HEK293 (cell line): ENCODE measurements at regions not wholly inside any gene's neighbourhood (a gene's known extent, or its start where the extent isn't known, plus 50 kb on each side); places are given as distances from the start of the nearest gene placed in this dataset.

ENCODE experiments used
- CTCF ChIA-PET: fragments of 350-600 bp; formaldehyde crosslinking; extraction: SDS; loops from one replicate; lab custom pipeline; 2021; ENCODE audit warnings: antibody characterized with exemption; lab: Yijun Ruan, JAX
- POLR2A ChIA-PET: fragments of 300-600 bp; formaldehyde crosslinking; extraction: SDS; loops from one replicate; lab custom pipeline; 2020; ENCODE audit warnings: antibody characterized with exemption, inconsistent platforms; lab: Yijun Ruan, JAX
- H3K27ac ChIP-seq: fragments of 200-500 bp; sonication (Bioruptor generic); 2 replicates; pipeline ENCODE4 v1.5.1; 2014; ENCODE audit warnings: low read depth, low read length, control low read depth, inconsistent platforms; ENCODE audit errors: extremely low read depth
- H3K36me3 ChIP-seq, 2 experiments: fragments of 200-500 bp in 1 of 2; sonication (Bioruptor generic) in 1 of 2; 1 replicate in 1 of 2; 2 replicates in 1 of 2; pipeline ENCODE4 v1.5.1; 2014 to 2017; ENCODE audit warnings: inconsistent platforms in 2 of 2, low read length in 2 of 2; ENCODE audit not compliant: control insufficient read depth in 2 of 2, insufficient read depth in 1 of 2
- H3K4me1 ChIP-seq: fragments of 200-500 bp; sonication (Bioruptor generic); 2 replicates; pipeline ENCODE4 v1.5.1; 2014; ENCODE audit warnings: mild to moderate bottlenecking, low read length, inconsistent platforms; ENCODE audit not compliant: control insufficient read depth, insufficient read depth
- H3K4me3 ChIP-seq: 2 replicates; pipeline ENCODE4 v1.5.1; 2011; ENCODE audit warnings: low read depth, mild to moderate bottlenecking, control low read depth, low read length, moderate library complexity
- H3K9me3 ChIP-seq: fragments of 200-500 bp; sonication (Bioruptor generic); 2 replicates; pipeline ENCODE4 v1.5.1; 2014; ENCODE audit warnings: low read depth, low read length, inconsistent platforms; ENCODE audit not compliant: control insufficient read depth, insufficient read depth
- GLIS1 ChIP-seq: fragments of 450-650 bp; formaldehyde crosslinking; IDR thresholded peaks from 2 replicates; pipeline ENCODE4 v1.5.1; 2016; ENCODE audit warnings: missing biosample characterization, missing genetic modification characterization
- GLIS2 ChIP-seq: fragments of 450-650 bp; formaldehyde crosslinking; IDR thresholded peaks from 2 replicates; pipeline ENCODE4 v1.5.1; 2016; ENCODE audit warnings: missing biosample characterization, missing genetic modification characterization
- ZBTB48 ChIP-seq: fragments of 450-650 bp; formaldehyde crosslinking; IDR thresholded peaks from 2 replicates; pipeline ENCODE4 v1.5.1; 2016; ENCODE audit warnings: missing biosample characterization, missing genetic modification characterization
- ZNF112 ChIP-seq: fragments of 450-650 bp; formaldehyde crosslinking; IDR thresholded peaks from 2 replicates; pipeline ENCODE4 v1.5.0; 2017; ENCODE audit warnings: missing biosample characterization, missing genetic modification characterization
- ZNF114 ChIP-seq: fragments of 450-650 bp; formaldehyde crosslinking; IDR thresholded peaks from 2 replicates; pipeline ENCODE4 v1.5.0; 2017; ENCODE audit warnings: missing biosample characterization, missing genetic modification characterization
- ZNF155 ChIP-seq: fragments of 450-650 bp; formaldehyde crosslinking; IDR thresholded peaks from 2 replicates; pipeline ENCODE4 v1.5.1; 2016; ENCODE audit warnings: missing biosample characterization, missing genetic modification characterization
- ZNF23 ChIP-seq: fragments of 450-650 bp; formaldehyde crosslinking; IDR thresholded peaks from 2 replicates; pipeline ENCODE4 v1.5.1; 2016; ENCODE audit warnings: missing biosample characterization, missing genetic modification characterization, borderline replicate concordance
- ZNF280D ChIP-seq: fragments of 450-650 bp; formaldehyde crosslinking; IDR thresholded peaks from 2 replicates; pipeline ENCODE4 v1.5.1; 2016; ENCODE audit warnings: missing biosample characterization, missing genetic modification characterization
- ZNF426 ChIP-seq: fragments of 450-650 bp; formaldehyde crosslinking; IDR thresholded peaks from 2 replicates; pipeline ENCODE4 v1.5.1; 2017; ENCODE audit warnings: missing biosample characterization, missing genetic modification characterization, mild to moderate bottlenecking, inconsistent platforms, moderate library complexity
- ZNF433 ChIP-seq: fragments of 450-650 bp; formaldehyde crosslinking; IDR thresholded peaks from 2 replicates; pipeline ENCODE4 v1.5.1; 2016; ENCODE audit warnings: missing biosample characterization, missing genetic modification characterization, low read depth
- ZNF549 ChIP-seq: fragments of 450-650 bp; IDR thresholded peaks from 2 replicates; pipeline ENCODE4 v1.5.1; 2018; ENCODE audit warnings: missing biosample characterization, missing genetic modification characterization, mild to moderate bottlenecking, inconsistent platforms, moderate library complexity
- ZNF600 ChIP-seq: fragments of 450-650 bp; formaldehyde crosslinking; IDR thresholded peaks from 2 replicates; pipeline ENCODE4 v1.5.1; 2016; ENCODE audit warnings: missing biosample characterization, missing genetic modification characterization
- ZNF654 ChIP-seq: fragments of 450-650 bp; formaldehyde crosslinking; IDR thresholded peaks from 2 replicates; pipeline ENCODE4 v1.5.1; 2016; ENCODE audit warnings: low read depth, missing biosample characterization, missing genetic modification characterization
- ZNF660 ChIP-seq: fragments of 450-650 bp; IDR thresholded peaks from 2 replicates; pipeline ENCODE4 v1.5.1; 2018; ENCODE audit warnings: missing biosample characterization, mild to moderate bottlenecking, missing genetic modification characterization
- ZNF692 ChIP-seq: fragments of 450-650 bp; formaldehyde crosslinking; IDR thresholded peaks from 2 replicates; pipeline ENCODE4 v1.5.1; 2016; ENCODE audit warnings: missing biosample characterization, missing genetic modification characterization
- ZNF747 ChIP-seq: fragments of 450-650 bp; formaldehyde crosslinking; IDR thresholded peaks from 2 replicates; pipeline ENCODE4 v1.5.1; 2016; ENCODE audit warnings: missing biosample characterization, missing genetic modification characterization
- ZNF777 ChIP-seq: fragments of 450-650 bp; formaldehyde crosslinking; IDR thresholded peaks from 2 replicates; pipeline ENCODE4 v1.5.1; 2017; ENCODE audit warnings: missing biosample characterization, missing genetic modification characterization, borderline replicate concordance
- ZSCAN5A ChIP-seq: fragments of 450-650 bp; formaldehyde crosslinking; IDR thresholded peaks from 2 replicates; pipeline ENCODE4 v1.5.1; 2016; ENCODE audit warnings: missing biosample characterization, missing genetic modification characterization
- TF ChIP-seq, protein P1 (sequence below): fragments of 450-650 bp; IDR thresholded peaks from 2 replicates; pipeline ENCODE4 v1.5.1; 2018; ENCODE audit warnings: missing biosample characterization, mild to moderate bottlenecking, missing genetic modification characterization
- TF ChIP-seq, protein P2 (sequence below): fragments of 450-650 bp; formaldehyde crosslinking; IDR thresholded peaks from 2 replicates; pipeline ENCODE4 v1.5.1; 2016; ENCODE audit warnings: missing biosample characterization, missing genetic modification characterization

GRCh38 chr6:114793428-114793827 lies 450.6 kb upstream of the HS3ST5 start (continued):
- TF ChIP-seq ZSCAN5A (tag by site-specific recombination) (no peak), ZNF112 (no peak), ZNF777 (tag by site-specific recombination) (no peak), ZNF654 (no peak), ZNF23 (tag by site-specific recombination) (no peak)
- TF ChIP-seq, protein P1, sequence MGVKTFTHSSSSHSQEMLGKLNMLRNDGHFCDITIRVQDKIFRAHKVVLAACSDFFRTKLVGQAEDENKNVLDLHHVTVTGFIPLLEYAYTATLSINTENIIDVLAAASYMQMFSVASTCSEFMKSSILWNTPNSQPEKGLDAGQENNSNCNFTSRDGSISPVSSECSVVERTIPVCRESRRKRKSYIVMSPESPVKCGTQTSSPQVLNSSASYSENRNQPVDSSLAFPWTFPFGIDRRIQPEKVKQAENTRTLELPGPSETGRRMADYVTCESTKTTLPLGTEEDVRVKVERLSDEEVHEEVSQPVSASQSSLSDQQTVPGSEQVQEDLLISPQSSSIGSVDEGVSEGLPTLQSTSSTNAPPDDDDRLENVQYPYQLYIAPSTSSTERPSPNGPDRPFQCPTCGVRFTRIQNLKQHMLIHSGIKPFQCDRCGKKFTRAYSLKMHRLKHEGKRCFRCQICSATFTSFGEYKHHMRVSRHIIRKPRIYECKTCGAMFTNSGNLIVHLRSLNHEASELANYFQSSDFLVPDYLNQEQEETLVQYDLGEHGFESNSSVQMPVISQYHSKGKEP (tag by site-specific recombination), result no peak

- Histone ChIP-seq H3K4me1 (no peaks in the 10 kb centered on the region), H3K9me3 (no peaks in the 10 kb centered on the region), H3K36me3 (no peaks in the 10 kb centered on the region), H3K27ac (no peak overlapping the region), H3K4me3 (no peak overlapping the region)
- CTCF ChIA-PET, result no interaction called here
- POLR2A ChIA-PET, result no interaction called here
- TF ChIP-seq ZNF114 (tag by site-specific recombination) (no peak), GLIS1 (tag by site-specific recombination) (no peak), ZNF280D (no peak)
Observed at GRCh38 chr6:114785235-114786127, 442.7 kb upstream of the HS3ST5 start.

- no peaks in the 10 kb centered on the region for H3K9me3 ChIP-seq
- ChIA-PET POLR2A (no interaction called here), CTCF (no interaction called here)
- H3K27ac ChIP-seq, result no peak overlapping the region
- no peak overlapping the region for H3K4me3 ChIP-seq
- no peaks in the 10 kb centered on the region for H3K4me1 ChIP-seq
- TF ChIP-seq ZNF426, result no peak
- TF ChIP-seq ZBTB48 (tag by site-specific recombination), result no peak
- no peak for TF ChIP-seq ZNF433 (tag by site-specific recombination)
- no peak for TF ChIP-seq ZNF600 (tag by site-specific recombination)
- TF ChIP-seq, protein P2, sequence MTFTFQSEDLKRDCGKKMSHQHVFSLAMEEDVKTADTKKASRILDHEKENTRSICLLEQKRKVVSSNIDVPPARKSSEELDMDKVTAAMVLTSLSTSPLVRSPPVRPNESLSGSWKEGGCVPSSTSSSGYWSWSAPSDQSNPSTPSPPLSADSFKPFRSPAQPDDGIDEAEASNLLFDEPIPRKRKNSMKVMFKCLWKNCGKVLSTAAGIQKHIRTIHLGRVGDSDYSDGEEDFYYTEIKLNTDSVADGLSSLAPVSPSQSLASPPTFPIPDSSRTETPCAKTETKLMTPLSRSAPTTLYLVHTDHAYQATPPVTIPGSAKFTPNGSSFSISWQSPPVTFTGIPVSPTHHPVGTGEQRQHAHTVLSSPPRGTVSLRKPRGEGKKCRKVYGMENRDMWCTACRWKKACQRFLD, result no peak
- no peak for TF ChIP-seq ZNF747 (tag by site-specific recombination)
- no peak for TF ChIP-seq ZNF692
- TF ChIP-seq ZNF155 (tag by site-specific recombination), result no peak
- TF ChIP-seq GLIS2 (tag by site-specific recombination), result no peak
- no peak for TF ChIP-seq ZNF660 (tag by site-specific recombination)
- no peak for TF ChIP-seq ZNF549 (tag by site-specific recombination)
- no peaks in the 10 kb centered on the region for H3K36me3 ChIP-seq
Observed at GRCh38 chr6:114783783-114784182, 441.0 kb upstream of the HS3ST5 start.
